Panc1 (cell line): ENCODE measurements at regions not wholly inside any gene's neighbourhood (a gene's known extent, or its start where the extent isn't known, plus 50 kb on each side); places are given as distances from the start of the nearest gene placed in this dataset.

Source experiments
- ATAC-seq: fragments of 200-7000 bp; cut with Tn5 transposase; 2 replicates; pipeline ENCODE4 v1.9.1; 2020; ENCODE audit warnings: mild to moderate bottlenecking, moderate library complexity
- BruUV-seq: library from RNA; stranded (reverse); fragments of 400-500 nt; replicated peaks from 2 replicates; lab custom pipeline; 2021; lab: Mats Ljungman, UMichigan
- CTCF ChIA-PET: fragments of 300-600 bp; sonication (Branson Sonifier 250); formaldehyde crosslinking; loops from one replicate; lab custom pipeline; 2022; ENCODE audit warnings: antibody characterized with exemption; lab: Charles Lee
- POLR2A ChIA-PET: fragments of 300-600 bp; sonication (Branson Sonifier 250); formaldehyde crosslinking; loops from one replicate; lab custom pipeline; 2022; ENCODE audit warnings: antibody characterized with exemption; lab: Charles Lee
- DNase-seq: peaks from one replicate; pipeline ENCODE4 v3.0.0-alpha.2; 2010; ENCODE audit warnings: low read depth, low spot score
- H3K27ac ChIP-seq: 2 replicates; pipeline ENCODE4 v1.5.1; 2011; ENCODE audit warnings: mild to moderate bottlenecking, low read length, inconsistent platforms
- H3K27me3 ChIP-seq: fragments of 200-500 bp; sonication (Bioruptor generic); 2 replicates; pipeline ENCODE4 v1.6.0; 2014; ENCODE audit warnings: low read length, inconsistent platforms; ENCODE audit not compliant: control insufficient read depth, insufficient read depth
- H3K36me3 ChIP-seq: fragments of 200-500 bp; sonication (Bioruptor generic); 2 replicates; pipeline ENCODE4 v1.5.1; 2014; ENCODE audit warnings: inconsistent platforms, mild to moderate bottlenecking, low read length, moderate library complexity; ENCODE audit not compliant: control insufficient read depth, insufficient read depth
- H3K4me1 ChIP-seq: 2 replicates; pipeline ENCODE4 v1.5.1; 2011; ENCODE audit warnings: inconsistent platforms, mild to moderate bottlenecking, low read length, moderate library complexity; ENCODE audit not compliant: control insufficient read depth, insufficient read depth
- H3K4me3 ChIP-seq, 2 experiments: 2 replicates each; pipeline ENCODE4 v1.5.1; 2011 to 2012; ENCODE audit warnings: low read depth in 2 of 2, low read length in 2 of 2, mild to moderate bottlenecking in 2 of 2, inconsistent platforms in 1 of 2, moderate library complexity in 1 of 2
- H3K9me3 ChIP-seq: fragments of 200-500 bp; sonication (Bioruptor generic); 2 replicates; pipeline ENCODE4 v1.5.1; 2014; ENCODE audit warnings: low read depth, mild to moderate bottlenecking, inconsistent platforms, low read length, moderate library complexity; ENCODE audit not compliant: control insufficient read depth, insufficient read depth
- CTCF ChIP-seq: fragments of 450-650 bp; IDR thresholded peaks from 2 replicates; pipeline ENCODE4 v1.5.1; 2017; ENCODE audit warnings: mild to moderate bottlenecking
- POLR2AphosphoS5 ChIP-seq: IDR thresholded peaks from 2 replicates; pipeline ENCODE4 v1.6.1; 2012; ENCODE audit warnings: mild to moderate bottlenecking, low read depth, low read length, moderate library complexity
- SIN3A ChIP-seq: IDR thresholded peaks from 2 replicates; pipeline ENCODE4 v1.6.1; 2012; ENCODE audit warnings: low read depth, mild to moderate bottlenecking, low read length, moderate library complexity, borderline replicate concordance; ENCODE audit not compliant: insufficient read depth
- TCF7L2 ChIP-seq: IDR thresholded peaks from 2 replicates; pipeline ENCODE4 v1.6.1; 2011; ENCODE audit warnings: mild to moderate bottlenecking, low read depth, low read length, inconsistent platforms
- in situ Hi-C: cut with HindIII; loops from 2 replicates; pipeline ENCODE4 v1.10.0; 2016; ENCODE audit warnings: low sequenced_read_pairs, low pct_unique_long_range_greater_than_20kb
- intact Hi-C: fragments of 100-400 bp; cut with micrococcal nuclease; formaldehyde crosslinking; loops from one replicate; pipeline ENCODE4 v1.10.0; 2022; ENCODE audit not compliant: unreplicated experiment
- TF ChIP-seq, protein P1 (sequence below), 2 experiments: IDR thresholded peaks; 2 replicates each; pipeline ENCODE4 v1.6.1; 2011 to 2012; ENCODE audit warnings: low read depth in 2 of 2, control low read depth in 1 of 2, low read length in 1 of 2, mild to moderate bottlenecking in 1 of 2, moderate library complexity in 1 of 2; ENCODE audit not compliant: insufficient read depth in 1 of 2

- Histone ChIP-seq H3K4me3 (no peak overlapping the region), H3K36me3 (no peaks in the 10 kb centered on the region), H3K27ac (no peak overlapping the region), H3K27me3 (no peaks in the 10 kb centered on the region), H3K9me3 (no peaks in the 10 kb centered on the region), H3K4me1 (no peaks in the 10 kb centered on the region)
- in situ Hi-C loops = no loop called here
- BruUV-seq = no TSS peak
- ChIA-PET POLR2A (no interaction called here), CTCF (no interaction called here)
- intact Hi-C loops = no loop called here
- TF ChIP-seq TCF7L2 (no peak), SIN3A (no peak), POLR2AphosphoS5 (no peak), CTCF (no peak)
- TF ChIP-seq, protein P1, sequence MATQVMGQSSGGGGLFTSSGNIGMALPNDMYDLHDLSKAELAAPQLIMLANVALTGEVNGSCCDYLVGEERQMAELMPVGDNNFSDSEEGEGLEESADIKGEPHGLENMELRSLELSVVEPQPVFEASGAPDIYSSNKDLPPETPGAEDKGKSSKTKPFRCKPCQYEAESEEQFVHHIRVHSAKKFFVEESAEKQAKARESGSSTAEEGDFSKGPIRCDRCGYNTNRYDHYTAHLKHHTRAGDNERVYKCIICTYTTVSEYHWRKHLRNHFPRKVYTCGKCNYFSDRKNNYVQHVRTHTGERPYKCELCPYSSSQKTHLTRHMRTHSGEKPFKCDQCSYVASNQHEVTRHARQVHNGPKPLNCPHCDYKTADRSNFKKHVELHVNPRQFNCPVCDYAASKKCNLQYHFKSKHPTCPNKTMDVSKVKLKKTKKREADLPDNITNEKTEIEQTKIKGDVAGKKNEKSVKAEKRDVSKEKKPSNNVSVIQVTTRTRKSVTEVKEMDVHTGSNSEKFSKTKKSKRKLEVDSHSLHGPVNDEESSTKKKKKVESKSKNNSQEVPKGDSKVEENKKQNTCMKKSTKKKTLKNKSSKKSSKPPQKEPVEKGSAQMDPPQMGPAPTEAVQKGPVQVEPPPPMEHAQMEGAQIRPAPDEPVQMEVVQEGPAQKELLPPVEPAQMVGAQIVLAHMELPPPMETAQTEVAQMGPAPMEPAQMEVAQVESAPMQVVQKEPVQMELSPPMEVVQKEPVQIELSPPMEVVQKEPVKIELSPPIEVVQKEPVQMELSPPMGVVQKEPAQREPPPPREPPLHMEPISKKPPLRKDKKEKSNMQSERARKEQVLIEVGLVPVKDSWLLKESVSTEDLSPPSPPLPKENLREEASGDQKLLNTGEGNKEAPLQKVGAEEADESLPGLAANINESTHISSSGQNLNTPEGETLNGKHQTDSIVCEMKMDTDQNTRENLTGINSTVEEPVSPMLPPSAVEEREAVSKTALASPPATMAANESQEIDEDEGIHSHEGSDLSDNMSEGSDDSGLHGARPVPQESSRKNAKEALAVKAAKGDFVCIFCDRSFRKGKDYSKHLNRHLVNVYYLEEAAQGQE (IDR thresholded peaks at IDR 0.05; ENCODE audit: insufficient read depth in 1 of 2, low read depth in 2 of 2, low read length in 1 of 2) = no peak
- DNase-seq = no peak
- no peak for ATAC-seq
Measured at GRCh38 chr7:20932785-20933527, 146.3 kb upstream of the SP8 start.

DNA sequence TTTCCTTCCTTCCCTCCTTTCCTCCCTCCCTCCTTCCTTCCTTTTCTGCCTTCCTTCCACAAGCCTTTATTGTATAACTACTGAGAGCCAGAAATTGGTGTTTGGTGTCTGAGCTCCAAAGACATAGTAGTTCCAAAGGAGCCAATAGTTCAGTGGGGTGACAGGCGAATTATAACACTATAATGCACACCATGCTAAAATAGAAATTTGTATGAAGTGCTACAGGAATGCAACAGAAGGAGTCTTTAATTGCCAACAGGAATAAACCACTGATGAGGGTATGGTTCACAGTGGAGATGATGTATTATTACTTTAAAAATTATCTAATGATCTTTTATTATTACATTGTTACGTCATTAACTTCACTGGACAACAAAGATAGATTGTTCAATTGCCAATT is 158.8 kb upstream of the SP8 start:
- DNase-seq = no peak
- ChIA-PET POLR2A (no interaction called here), CTCF (no interaction called here)
- Histone ChIP-seq H3K4me3 (no peak overlapping the region), H3K27ac (no peak overlapping the region), H3K36me3 (no peaks in the 10 kb centered on the region), H3K4me1 (no peaks in the 10 kb centered on the region), H3K27me3 (no peaks in the 10 kb centered on the region), H3K9me3 (no peaks in the 10 kb centered on the region)
- TF ChIP-seq TCF7L2 (no peak), POLR2AphosphoS5 (no peak), CTCF (no peak), SIN3A (no peak)
- TF ChIP-seq, protein P1 (IDR thresholded peaks at IDR 0.05; ENCODE audit: insufficient read depth in 1 of 2, low read depth in 2 of 2, low read length in 1 of 2) = no peak
- in situ Hi-C loops (no loop called here), intact Hi-C loops (no loop called here)
- BruUV-seq = no TSS peak
- ATAC-seq = no peak
